ENCODE measurements at regions not wholly inside any gene's neighbourhood (a gene's known extent, or its start where the extent isn't known, plus 50 kb on each side); places are given as distances from the start of the nearest gene placed in this dataset.
"Not testable (repeated sequence)": the region's sequence is repeated elsewhere in the genome, so short reads cannot be mapped to it uniquely, and the experiment has no call there.

GRCh38 chr5:119750887-119751733, 121.8 kb downstream of the FAM170A start:
- H3K9me3 ChIP-seq = no peaks in the 10 kb centered on the region
- TF ChIP-seq CTCF (IDR thresholded peaks at IDR 0.05) (no peak), POLR2A (IDR thresholded peaks at IDR 0.05) (no peak)
- H3K4me3 ChIP-seq = no peak overlapping the region
- no peak overlapping the region for H3K27ac ChIP-seq
- H3K36me3 ChIP-seq = no peaks in the 10 kb centered on the region
- no peak for DNase-seq
- H3K4me1 ChIP-seq = no peaks in the 10 kb centered on the region
- no peaks in the 10 kb centered on the region for H3K27me3 ChIP-seq

GRCh38 chr5:119751734-119752094, 122.4 kb downstream of the FAM170A start:
- TF ChIP-seq CTCF (IDR thresholded peaks at IDR 0.05) = no peak
- TF ChIP-seq POLR2A (IDR thresholded peaks at IDR 0.05) = no peak
- H3K4me3 ChIP-seq = no peak overlapping the region
- H3K9me3 ChIP-seq = no peaks in the 10 kb centered on the region
- H3K27ac ChIP-seq = no peak overlapping the region
- no peaks in the 10 kb centered on the region for H3K4me1 ChIP-seq
- H3K36me3 ChIP-seq = no peaks in the 10 kb centered on the region
- H3K27me3 ChIP-seq = no peaks in the 10 kb centered on the region
- DNase-seq = no peak

GRCh38 chr5:119752921-119753886, 123.8 kb downstream of the FAM170A start:
- TF ChIP-seq POLR2A (IDR thresholded peaks at IDR 0.05) (no peak), CTCF (IDR thresholded peaks at IDR 0.05) (no peak)
- no peak for DNase-seq
- no peak overlapping the region for H3K4me3 ChIP-seq
- no peaks in the 10 kb centered on the region for H3K36me3 ChIP-seq
- H3K9me3 ChIP-seq = no peaks in the 10 kb centered on the region
- H3K27ac ChIP-seq = no peak overlapping the region
- no peaks in the 10 kb centered on the region for H3K4me1 ChIP-seq
- no peaks in the 10 kb centered on the region for H3K27me3 ChIP-seq

GRCh38 chr5:119754825-119755224, 125.5 kb downstream of the FAM170A start:
- H3K4me3 ChIP-seq, DNase-seq, H3K4me1 ChIP-seq, H3K27ac ChIP-seq, H3K9me3 ChIP-seq, H3K36me3 ChIP-seq, H3K27me3 ChIP-seq: not testable (repeated sequence)

- no peak for DNase-seq
- Histone ChIP-seq H3K4me3 (no peak overlapping the region), H3K27me3 (no peaks in the 10 kb centered on the region), H3K9me3 (no peaks in the 10 kb centered on the region), H3K4me1 (no peaks in the 10 kb centered on the region), H3K27ac (no peak overlapping the region), H3K36me3 (no peaks in the 10 kb centered on the region)
- TF ChIP-seq POLR2A (IDR thresholded peaks at IDR 0.05) = no peak
These were observed 127.9 kb downstream of the FAM170A start for GRCh38 chr5:119757276-119757675.

- H3K9me3 ChIP-seq, H3K4me3 ChIP-seq, H3K36me3 ChIP-seq, DNase-seq, H3K27ac ChIP-seq, H3K4me1 ChIP-seq, H3K27me3 ChIP-seq: not testable (repeated sequence)
These were observed 140.6 kb downstream of the FAM170A start for GRCh38 chr5:119769695-119770693.

GRCh38 chr5:119780145-119780544, 150.8 kb downstream of the FAM170A start:
- H3K27ac ChIP-seq, H3K4me3 ChIP-seq, H3K9me3 ChIP-seq, DNase-seq, H3K36me3 ChIP-seq, H3K4me1 ChIP-seq, H3K27me3 ChIP-seq: not testable (repeated sequence)
